HG03432 (cell line): ENCODE measurements at regions not wholly inside any gene's neighbourhood (a gene's known extent, or its start where the extent isn't known, plus 50 kb on each side); places are given as distances from the start of the nearest gene placed in this dataset.

Experiments
- ATAC-seq: cut with Tn5 transposase; IDR thresholded peaks from one replicate; pipeline ENCODE4 v1.9.1; 2021; ENCODE audit warnings: mild to moderate bottlenecking, moderate library complexity; ENCODE audit not compliant: unreplicated experiment

GRCh38 chr7:11895337-11895736 lies 63.3 kb upstream of the THSD7A start:
- no peak for ATAC-seq

GRCh38 chr7:11896663-11897062 lies 64.7 kb upstream of the THSD7A start:
- ATAC-seq, result no peak

GRCh38 chr7:11899247-11899646 lies 67.2 kb upstream of the THSD7A start:
- ATAC-seq, result no peak

- ATAC-seq, result no peak
Observed at GRCh38 chr7:11910253-11910652, 78.3 kb upstream of the THSD7A start.

- ATAC-seq, result no peak
Observed at GRCh38 chr7:11911900-11912299, 79.9 kb upstream of the THSD7A start.

- no peak for ATAC-seq
Observed at GRCh38 chr7:11914645-11915044, 82.6 kb upstream of the THSD7A start.

- no peak for ATAC-seq
Observed at GRCh38 chr7:11923376-11923930, 91.5 kb upstream of the THSD7A start.

GRCh38 chr7:11931307-11931706 lies 99.3 kb upstream of the THSD7A start:
- ATAC-seq, result no peak

GRCh38 chr7:11934796-11935195 lies 102.8 kb upstream of the THSD7A start:
- ATAC-seq, result no peak

GRCh38 chr7:11935905-11936304 lies 103.9 kb upstream of the THSD7A start:
- ATAC-seq, result no peak

- no peak for ATAC-seq
Observed at GRCh38 chr7:11946794-11947193, 114.8 kb upstream of the THSD7A start.

- ATAC-seq, result no peak
Observed at GRCh38 chr7:11950281-11950680, 118.3 kb upstream of the THSD7A start.

GRCh38 chr7:11950942-11951341 lies 118.9 kb upstream of the THSD7A start:
- ATAC-seq, result no peak

- ATAC-seq, result no peak
Observed at GRCh38 chr7:11951909-11952308, 119.9 kb upstream of the THSD7A start.

- ATAC-seq, result no peak
Observed at GRCh38 chr7:11952972-11953371, 121.0 kb upstream of the THSD7A start.

GRCh38 chr7:11956991-11957390 lies 125.0 kb upstream of the THSD7A start:
- no peak for ATAC-seq

GRCh38 chr7:11957956-11958355 lies 126.0 kb upstream of the THSD7A start:
- ATAC-seq, result no peak

GRCh38 chr7:11959121-11959520 lies 127.1 kb upstream of the THSD7A start:
- no peak for ATAC-seq

GRCh38 chr7:11960621-11961020 lies 128.6 kb upstream of the THSD7A start:
- no peak for ATAC-seq

- no peak for ATAC-seq
Observed at GRCh38 chr7:11969643-11970042, 137.6 kb upstream of the THSD7A start.

GRCh38 chr7:11970132-11970531 lies 138.1 kb upstream of the THSD7A start:
- ATAC-seq, result no peak

- ATAC-seq, result no peak
Observed at GRCh38 chr7:11985376-11985775, 153.4 kb upstream of the THSD7A start.

GRCh38 chr7:11985971-11986370 lies 154.0 kb upstream of the THSD7A start:
- no peak for ATAC-seq

GRCh38 chr7:11988186-11988585 lies 156.2 kb upstream of the THSD7A start:
- no peak for ATAC-seq
